ENCODE measurements at regions not wholly inside any gene's neighbourhood (a gene's known extent, or its start where the extent isn't known, plus 50 kb on each side); places are given as distances from the start of the nearest gene placed in this dataset.

- DNase-seq (ENCODE audit: low spot score) = no peak
- in situ Hi-C loops (cut with HindIII; ENCODE audit: low sequenced_read_pairs) = no loop called here
Observed at GRCh38 chr5:158301186-158301585, 442.2 kb upstream of the CLINT1 start.

- in situ Hi-C loops (cut with HindIII; ENCODE audit: low sequenced_read_pairs) = no loop called here
- DNase-seq (ENCODE audit: low spot score) = no peak
Observed at GRCh38 chr5:158300256-158300655, 441.3 kb upstream of the CLINT1 start.

GRCh38 chr5:158297002-158297527 lies 438.1 kb upstream of the CLINT1 start:
- in situ Hi-C loops (cut with HindIII; ENCODE audit: low sequenced_read_pairs) = no loop called here

GRCh38 chr5:158294701-158295100 lies 435.8 kb upstream of the CLINT1 start:
- no peak for DNase-seq (ENCODE audit: low spot score)
- in situ Hi-C loops (cut with HindIII; ENCODE audit: low sequenced_read_pairs) = no loop called here

More at GRCh38 chr5:158297002-158297527, 438.1 kb upstream of the CLINT1 start:
- no peak for DNase-seq (ENCODE audit: low spot score)

GRCh38 chr5:158292981-158293380 lies 434.0 kb upstream of the CLINT1 start:
- in situ Hi-C loops (cut with HindIII; ENCODE audit: low sequenced_read_pairs) = no loop called here
- no peak for DNase-seq (ENCODE audit: low spot score)

GRCh38 chr5:158289967-158290366 lies 431.0 kb upstream of the CLINT1 start:
- DNase-seq (ENCODE audit: low spot score) = no peak
- in situ Hi-C loops (cut with HindIII; ENCODE audit: low sequenced_read_pairs) = no loop called here

- in situ Hi-C loops (cut with HindIII; ENCODE audit: low sequenced_read_pairs) = no loop called here
- no peak for DNase-seq (ENCODE audit: low spot score)
Observed at GRCh38 chr5:158288272-158288657, 429.3 kb upstream of the CLINT1 start.

GRCh38 chr5:158287643-158288271 lies 428.8 kb upstream of the CLINT1 start:
- DNase-seq (ENCODE audit: low spot score) = no peak

GRCh38 chr5:158286827-158287226 lies 427.9 kb upstream of the CLINT1 start:
- DNase-seq (ENCODE audit: low spot score) = no peak

More at GRCh38 chr5:158287643-158288271, 428.8 kb upstream of the CLINT1 start:
- in situ Hi-C loops (cut with HindIII; ENCODE audit: low sequenced_read_pairs) = no loop called here

GRCh38 chr5:158285698-158286097 lies 426.8 kb upstream of the CLINT1 start:
- in situ Hi-C loops (cut with HindIII; ENCODE audit: low sequenced_read_pairs) = no loop called here

More at GRCh38 chr5:158286827-158287226, 427.9 kb upstream of the CLINT1 start:
- in situ Hi-C loops (cut with HindIII; ENCODE audit: low sequenced_read_pairs) = no loop called here

GRCh38 chr5:158284242-158284641 lies 425.3 kb upstream of the CLINT1 start:
- in situ Hi-C loops (cut with HindIII; ENCODE audit: low sequenced_read_pairs) = no loop called here
- no peak for DNase-seq (ENCODE audit: low spot score)

More at GRCh38 chr5:158285698-158286097, 426.8 kb upstream of the CLINT1 start:
- DNase-seq (ENCODE audit: low spot score) = no peak

- no peak for DNase-seq (ENCODE audit: low spot score)
- in situ Hi-C loops (cut with HindIII; ENCODE audit: low sequenced_read_pairs) = no loop called here
Observed at GRCh38 chr5:158283397-158283796, 424.5 kb upstream of the CLINT1 start.

GRCh38 chr5:158278216-158278925 lies 419.4 kb upstream of the CLINT1 start:
- in situ Hi-C loops (cut with HindIII; ENCODE audit: low sequenced_read_pairs) = no loop called here
- no peak for DNase-seq (ENCODE audit: low spot score)

GRCh38 chr5:158277276-158277675 lies 418.3 kb upstream of the CLINT1 start:
- no peak for DNase-seq (ENCODE audit: low spot score)
- in situ Hi-C loops (cut with HindIII; ENCODE audit: low sequenced_read_pairs) = no loop called here

GRCh38 chr5:158276692-158277091 lies 417.7 kb upstream of the CLINT1 start:
- DNase-seq (ENCODE audit: low spot score) = no peak
- in situ Hi-C loops (cut with HindIII; ENCODE audit: low sequenced_read_pairs) = no loop called here

GRCh38 chr5:158275511-158275910 lies 416.6 kb upstream of the CLINT1 start:
- no peak for DNase-seq (ENCODE audit: low spot score)
- in situ Hi-C loops (cut with HindIII; ENCODE audit: low sequenced_read_pairs) = no loop called here

GRCh38 chr5:158273035-158273434 lies 414.1 kb upstream of the CLINT1 start:
- in situ Hi-C loops (cut with HindIII; ENCODE audit: low sequenced_read_pairs) = no loop called here
- no peak for DNase-seq (ENCODE audit: low spot score)

GRCh38 chr5:158272409-158272808 lies 413.5 kb upstream of the CLINT1 start:
- no peak for DNase-seq (ENCODE audit: low spot score)
- in situ Hi-C loops (cut with HindIII; ENCODE audit: low sequenced_read_pairs) = no loop called here

- in situ Hi-C loops (cut with HindIII; ENCODE audit: low sequenced_read_pairs) = no loop called here
- DNase-seq (ENCODE audit: low spot score) = no peak
Observed at GRCh38 chr5:158270996-158271554, 412.1 kb upstream of the CLINT1 start.

- DNase-seq (ENCODE audit: low spot score) = peak; percentile 99
- in situ Hi-C loops (cut with HindIII; ENCODE audit: low sequenced_read_pairs) = no loop called here
Observed at GRCh38 chr5:158268286-158268685, 409.3 kb upstream of the CLINT1 start.

All from G401 (cell line).